Retinal pigment epithelial cell (primary cell): ENCODE measurements at regions not wholly inside any gene's neighbourhood (a gene's known extent, or its start where the extent isn't known, plus 50 kb on each side); places are given as distances from the start of the nearest gene placed in this dataset.
"Not testable (repeated sequence)": the region's sequence is repeated elsewhere in the genome, so short reads cannot be mapped to it uniquely, and the experiment has no call there.

ENCODE experiments used
- DNase-seq: peaks from one replicate; pipeline ENCODE4 v3.0.0-alpha.2; 2010; ENCODE audit warnings: low read depth
- H3K4me3 ChIP-seq: 2 replicates; pipeline ENCODE4 v1.5.1; 2011; ENCODE audit warnings: mild to moderate bottlenecking, low read length, control low read depth, moderate library complexity
- TF ChIP-seq, protein P1 (sequence below): conservative IDR thresholded peaks from 2 replicates; pipeline ENCODE4 v1.5.1; 2011; ENCODE audit warnings: low read depth, low read length, control low read depth, inconsistent platforms

DNA sequence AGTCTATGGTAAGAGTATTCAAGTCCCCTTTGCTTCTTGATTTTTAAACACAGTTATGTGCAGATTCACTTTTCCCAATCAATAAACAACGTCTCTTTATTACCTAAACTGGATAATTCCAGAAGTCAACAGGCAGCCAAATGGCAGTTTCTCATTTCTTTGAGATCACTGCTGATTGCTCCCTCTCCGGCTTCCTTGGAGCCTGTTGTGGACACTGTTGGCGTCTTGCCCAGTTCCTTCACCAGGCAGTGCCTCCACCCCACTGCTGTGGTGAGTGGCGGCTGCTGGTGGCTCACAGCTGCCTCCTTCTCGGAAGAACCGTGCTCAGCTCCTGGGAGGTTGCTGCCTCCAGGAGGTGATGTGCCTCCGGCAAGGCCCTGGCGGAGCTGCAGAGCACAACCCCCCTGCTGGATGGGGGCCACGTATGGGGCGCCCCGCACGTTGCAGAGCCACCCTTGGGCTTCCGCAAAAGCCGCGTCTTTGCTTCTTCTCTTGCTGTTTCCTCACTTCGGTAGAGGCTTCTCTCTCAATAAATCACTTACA lies 105.1 kb upstream of the CNKSR3 start:
- DNase-seq: peak; percentile 90
- TF ChIP-seq, protein P1, sequence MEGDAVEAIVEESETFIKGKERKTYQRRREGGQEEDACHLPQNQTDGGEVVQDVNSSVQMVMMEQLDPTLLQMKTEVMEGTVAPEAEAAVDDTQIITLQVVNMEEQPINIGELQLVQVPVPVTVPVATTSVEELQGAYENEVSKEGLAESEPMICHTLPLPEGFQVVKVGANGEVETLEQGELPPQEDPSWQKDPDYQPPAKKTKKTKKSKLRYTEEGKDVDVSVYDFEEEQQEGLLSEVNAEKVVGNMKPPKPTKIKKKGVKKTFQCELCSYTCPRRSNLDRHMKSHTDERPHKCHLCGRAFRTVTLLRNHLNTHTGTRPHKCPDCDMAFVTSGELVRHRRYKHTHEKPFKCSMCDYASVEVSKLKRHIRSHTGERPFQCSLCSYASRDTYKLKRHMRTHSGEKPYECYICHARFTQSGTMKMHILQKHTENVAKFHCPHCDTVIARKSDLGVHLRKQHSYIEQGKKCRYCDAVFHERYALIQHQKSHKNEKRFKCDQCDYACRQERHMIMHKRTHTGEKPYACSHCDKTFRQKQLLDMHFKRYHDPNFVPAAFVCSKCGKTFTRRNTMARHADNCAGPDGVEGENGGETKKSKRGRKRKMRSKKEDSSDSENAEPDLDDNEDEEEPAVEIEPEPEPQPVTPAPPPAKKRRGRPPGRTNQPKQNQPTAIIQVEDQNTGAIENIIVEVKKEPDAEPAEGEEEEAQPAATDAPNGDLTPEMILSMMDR: peak; percentile 30
- no peak overlapping the region for H3K4me3 ChIP-seq

DNA sequence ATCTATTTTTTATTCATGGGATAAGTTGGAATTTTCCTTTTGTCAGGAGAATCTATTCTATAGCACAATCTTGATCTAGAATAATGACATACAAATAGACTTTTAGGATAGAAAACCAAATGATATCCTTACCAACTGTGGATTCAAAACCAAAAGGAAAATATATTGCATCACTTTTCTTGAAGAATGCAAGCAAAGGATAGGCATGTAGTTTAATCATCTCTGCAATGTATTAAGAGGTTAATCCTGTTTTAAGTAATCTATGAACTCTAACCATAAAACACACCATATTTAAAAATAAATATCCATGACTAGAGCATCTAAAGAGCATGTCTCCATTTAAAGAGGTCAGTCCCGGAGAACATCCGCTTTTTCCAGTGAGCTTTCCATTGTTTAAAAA lies 106.7 kb upstream of the CNKSR3 start:
- TF ChIP-seq, protein P1: no peak
- DNase-seq: no peak
- H3K4me3 ChIP-seq: no peak overlapping the region

DNA sequence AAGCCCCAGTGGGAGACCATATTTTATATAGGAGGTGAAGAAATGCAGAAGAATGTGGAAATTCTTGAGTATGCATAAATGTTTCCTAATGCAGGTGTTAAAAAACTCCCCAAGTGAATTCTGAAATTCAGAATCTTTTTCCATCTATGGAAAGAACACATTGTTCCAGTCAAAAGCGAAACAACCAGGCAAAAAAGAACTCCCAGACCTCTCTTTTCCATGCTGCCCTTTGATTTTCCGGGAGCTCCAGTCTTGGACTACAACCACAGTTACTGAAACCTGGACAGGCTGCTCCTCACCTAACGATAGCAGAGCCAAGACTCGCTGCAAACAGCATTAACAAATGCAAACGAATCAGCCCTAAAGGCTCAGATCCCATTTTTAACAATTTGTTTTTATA lies 108.7 kb upstream of the CNKSR3 start:
- H3K4me3 ChIP-seq: no peak overlapping the region
- TF ChIP-seq, protein P1: no peak
- no peak for DNase-seq

DNA sequence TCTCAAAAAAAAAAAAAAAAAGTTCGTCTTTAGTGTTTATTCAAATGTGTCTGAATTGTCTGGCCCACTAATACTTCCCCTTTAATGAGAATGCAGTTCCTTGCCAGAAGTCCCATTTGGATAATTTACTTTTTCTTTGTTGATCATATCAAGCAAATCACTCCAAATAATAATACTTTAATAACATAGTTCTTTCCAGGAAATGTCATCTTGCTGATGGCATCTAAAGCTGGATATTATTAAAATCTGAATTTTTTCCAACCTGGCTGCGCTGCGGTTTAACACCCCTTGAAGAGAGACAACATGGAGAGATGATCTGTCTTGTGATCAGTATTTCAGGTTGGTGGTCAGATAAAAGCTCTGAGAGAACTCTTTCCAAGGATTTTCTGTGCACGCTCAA lies 111.2 kb upstream of the CNKSR3 start:
- TF ChIP-seq, protein P1: no peak
- no peak overlapping the region for H3K4me3 ChIP-seq
- no peak for DNase-seq

DNA sequence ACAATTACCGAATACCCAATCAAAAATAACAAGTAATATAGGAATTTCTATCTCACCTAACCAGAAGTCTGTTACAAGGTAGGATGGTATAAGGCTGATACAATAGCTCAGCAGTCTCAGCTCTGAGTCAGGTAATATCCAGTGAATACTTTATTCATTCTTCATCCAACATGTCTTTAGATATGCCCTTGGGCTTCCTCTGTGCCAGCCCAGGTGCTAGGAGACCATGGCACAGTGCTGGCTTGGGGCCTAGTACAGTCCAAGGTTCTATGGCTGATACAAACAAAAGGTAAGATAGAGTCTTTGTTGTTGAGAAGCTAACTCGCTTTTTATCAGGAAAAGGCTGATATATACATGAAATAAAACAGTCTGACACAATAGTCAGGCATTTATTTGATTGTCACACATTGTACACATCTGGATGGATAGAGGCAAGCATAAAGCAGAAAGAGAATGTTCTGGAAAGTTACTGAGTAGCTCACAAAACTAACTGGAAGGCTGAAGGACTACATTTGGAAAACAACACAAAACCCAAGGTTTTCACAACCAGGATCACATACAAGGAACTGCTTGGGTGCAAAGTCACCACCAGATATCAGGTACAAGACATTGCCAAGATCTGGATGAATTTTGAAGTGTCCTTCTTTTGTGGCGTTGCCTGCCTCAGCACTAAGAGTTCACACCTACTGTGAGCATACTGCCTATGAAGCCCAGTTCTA lies 110.4 kb upstream of the SCAF8 start:
- TF ChIP-seq, protein P1: no peak
- no peak overlapping the region for H3K4me3 ChIP-seq
- DNase-seq: no peak

DNA sequence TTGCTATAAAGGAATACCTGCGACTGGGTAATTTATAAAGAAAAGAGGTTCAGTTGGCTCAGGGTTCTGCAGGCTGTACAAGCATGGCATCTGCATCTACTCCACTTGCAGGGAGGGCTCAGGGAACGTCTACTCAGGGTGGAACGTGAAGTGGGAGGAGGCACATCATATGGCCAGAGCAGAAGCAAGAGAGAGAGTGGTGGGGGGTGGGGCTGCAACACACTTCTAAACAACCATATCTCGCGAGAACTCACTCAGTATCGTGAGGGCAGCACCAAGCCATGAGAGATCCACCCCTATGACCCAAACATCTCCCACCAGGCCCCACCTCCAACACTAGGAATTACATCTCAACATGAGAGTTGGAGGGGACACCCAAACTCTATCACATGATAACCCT lies 109.8 kb upstream of the SCAF8 start:
- TF ChIP-seq, protein P1: no peak
- no peak overlapping the region for H3K4me3 ChIP-seq
- no peak for DNase-seq

DNA sequence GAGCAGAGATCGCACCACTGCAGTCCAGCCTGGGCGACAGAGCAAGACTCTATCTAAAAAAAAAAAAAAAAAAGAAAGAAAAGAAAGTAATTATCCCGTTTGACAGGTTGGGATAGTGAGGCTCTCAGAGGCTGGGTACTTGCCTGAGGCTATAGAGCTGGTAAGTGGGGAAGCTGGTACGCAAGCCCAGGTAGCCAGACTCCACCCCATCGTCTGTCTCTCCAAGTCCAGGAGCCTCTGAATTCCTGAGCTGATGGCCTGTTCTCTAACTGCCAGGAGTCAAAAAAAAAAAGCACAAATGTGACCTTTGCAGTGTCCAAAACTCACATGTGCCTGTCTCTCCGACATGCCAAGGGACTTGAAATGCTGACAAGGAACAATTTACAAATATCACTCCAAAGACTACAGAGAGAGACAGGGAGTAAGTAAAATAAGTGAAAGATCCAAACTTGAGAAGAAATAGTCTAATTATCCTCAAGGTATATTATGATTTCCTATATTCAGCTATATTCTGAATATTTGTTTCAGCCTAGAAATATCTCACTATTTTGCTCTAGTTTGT lies 109.1 kb upstream of the SCAF8 start:
- no peak for DNase-seq
- TF ChIP-seq, protein P1: no peak
- H3K4me3 ChIP-seq: no peak overlapping the region

DNA sequence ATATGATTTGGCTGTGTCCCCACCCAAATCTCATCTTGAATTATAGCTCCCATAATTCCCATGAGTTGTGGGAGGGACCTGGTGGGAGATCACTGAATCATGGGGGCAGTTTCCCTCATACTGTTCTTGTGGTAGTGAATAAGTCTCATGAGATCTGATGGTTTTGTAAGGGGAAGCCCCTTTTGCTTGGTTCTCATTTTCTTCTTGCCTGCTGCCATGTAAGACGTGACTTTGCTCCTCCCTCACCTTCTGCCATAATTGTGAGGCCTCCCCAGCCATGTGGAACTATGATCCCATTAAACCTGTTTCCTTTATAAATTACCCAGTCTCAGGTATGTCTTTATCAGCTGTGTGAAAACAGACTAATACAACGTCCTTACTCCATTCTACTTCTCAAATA lies 108.5 kb upstream of the SCAF8 start:
- not testable (repeated sequence) for DNase-seq, H3K4me3 ChIP-seq
